Right cardiac atrium (tissue), 5 donors: ENCODE measurements at regions not wholly inside any gene's neighbourhood (a gene's known extent, or its start where the extent isn't known, plus 50 kb on each side); places are given as distances from the start of the nearest gene placed in this dataset.
"Not testable (repeated sequence)": the region's sequence is repeated elsewhere in the genome, so short reads cannot be mapped to it uniquely, and the experiment has no call there.

Experiments used
- ATAC-seq, 2 donors: fragments of 200-7000 bp; cut with Tn5 transposase; one replicate each; pipeline versions ENCODE4 v1.8.0 to v1.9.1; 2020; ENCODE audit warnings: moderate library complexity in 2 of 2, mild to moderate bottlenecking in 1 of 2
- DNase-seq, 3 donors: peaks; one replicate each; pipeline ENCODE4 v3.0.0-alpha.2; 2020
- H3K27ac ChIP-seq: one replicate; pipeline ENCODE4 v1.5.1; 2013; ENCODE audit warnings: mild to moderate bottlenecking, low read length, control low read depth, moderate library complexity
- H3K27me3 ChIP-seq: one replicate; pipeline ENCODE4 v1.6.1; 2013; ENCODE audit not compliant: control insufficient read depth, insufficient read depth
- H3K4me1 ChIP-seq: one replicate; pipeline ENCODE4 v1.6.1; 2013; ENCODE audit warnings: low read length; ENCODE audit not compliant: control insufficient read depth, insufficient read depth
- H3K4me3 ChIP-seq: one replicate; pipeline ENCODE4 v1.5.1; 2013; ENCODE audit warnings: low read length, control low read depth
- H3K9me3 ChIP-seq: one replicate; pipeline ENCODE4 v1.6.1; 2013; ENCODE audit warnings: low read length; ENCODE audit not compliant: control insufficient read depth
- WGBS: extraction: QIAGEN DNeasy Blood & Tissue Kit; methylation state at CpG from one replicate; pipeline ENCODE4 v1.1.7; 2013; 5-methylcytosine and 5-hydroxymethylcytosine counted together
- intact Hi-C, 4 donors: fragments of 100-400 bp; cut with DNase I; formaldehyde crosslinking; loops; one replicate each; pipeline versions ENCODE4 v1.11.0 to v1.14.0; 2022 to 2023
- donor health status: healthy with polysubstance abuse.
- donor health status: DM: no; HTN: yes; CAD: no.
- donor health status: DM: no; HTN: no; CAD: no.
- donor health status: DM: no; HTN: yes; CAD: no; lungs with severe emphysema.
- donor health status: DM: yes; HTN: yes; CAD: no.

DNA sequence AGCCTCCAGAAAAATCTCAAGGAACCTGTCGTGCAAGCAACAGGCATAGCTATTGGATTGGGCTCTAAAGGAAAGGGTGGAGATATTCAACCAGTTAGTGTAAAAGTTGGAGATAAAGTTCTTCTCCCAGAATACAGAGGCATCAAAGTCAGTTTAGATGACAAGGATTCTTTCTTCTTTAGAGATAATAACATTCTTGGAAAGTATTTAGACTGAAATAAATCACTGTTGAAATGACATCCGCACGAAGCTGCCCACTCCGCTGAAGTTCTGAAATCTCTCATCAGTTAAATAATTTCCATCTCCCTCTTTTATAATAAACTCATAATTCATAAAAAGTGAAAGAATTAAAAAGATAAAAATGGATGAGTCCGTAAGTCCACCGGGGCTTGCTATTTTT lies 1354.9 kb upstream of the TMEM132C start:
- Histone ChIP-seq H3K27ac (no peak overlapping the region), H3K4me3 (no peak overlapping the region), H3K9me3 (no peaks in the 10 kb centered on the region), H3K4me1 (no peaks in the 10 kb centered on the region), H3K27me3 (no peaks in the 10 kb centered on the region)
- 78% methylated on average over 6 of the region's 6 CpGs for WGBS
- intact Hi-C loops = no loop called here
- DNase-seq = no peak
- no peak for ATAC-seq

DNA sequence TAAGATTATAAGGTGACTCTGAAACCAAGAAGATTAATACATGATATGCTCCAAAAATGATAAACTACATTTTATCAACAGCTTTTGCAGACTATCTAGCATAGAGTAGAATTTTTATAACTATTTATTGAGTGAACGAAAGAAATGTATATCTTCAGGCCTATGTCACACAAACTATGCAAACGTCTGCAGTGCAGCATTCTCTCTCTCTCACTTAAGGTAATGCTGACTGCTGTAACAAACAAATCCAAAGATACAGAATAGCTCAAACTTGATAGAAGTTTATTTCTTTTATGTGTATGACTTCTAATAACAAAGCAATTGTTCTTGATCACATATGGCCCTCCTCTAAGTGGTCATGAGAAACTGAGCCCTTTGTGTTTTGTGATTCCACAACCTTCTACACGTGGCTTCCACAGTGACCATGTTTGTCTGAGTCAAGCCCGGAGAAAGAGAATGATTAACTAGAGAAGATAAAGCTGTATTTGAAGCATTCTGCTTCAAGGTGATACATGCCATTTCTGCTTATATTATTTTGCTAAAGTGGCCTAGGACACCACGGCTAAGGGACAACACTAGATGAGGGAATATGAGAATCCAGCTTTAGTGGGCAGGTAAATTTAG lies 1352.7 kb upstream of the TMEM132C start:
- intact Hi-C loops = no loop called here
- ATAC-seq (no peak), DNase-seq (no peak)
- no peaks in the 10 kb centered on the region for H3K4me1 ChIP-seq
- no peaks in the 10 kb centered on the region for H3K9me3 ChIP-seq
- H3K27ac ChIP-seq = no peak overlapping the region
- no peaks in the 10 kb centered on the region for H3K27me3 ChIP-seq
- no peak overlapping the region for H3K4me3 ChIP-seq
- WGBS = 67% methylated on average over 5 of the region's 5 CpGs

DNA sequence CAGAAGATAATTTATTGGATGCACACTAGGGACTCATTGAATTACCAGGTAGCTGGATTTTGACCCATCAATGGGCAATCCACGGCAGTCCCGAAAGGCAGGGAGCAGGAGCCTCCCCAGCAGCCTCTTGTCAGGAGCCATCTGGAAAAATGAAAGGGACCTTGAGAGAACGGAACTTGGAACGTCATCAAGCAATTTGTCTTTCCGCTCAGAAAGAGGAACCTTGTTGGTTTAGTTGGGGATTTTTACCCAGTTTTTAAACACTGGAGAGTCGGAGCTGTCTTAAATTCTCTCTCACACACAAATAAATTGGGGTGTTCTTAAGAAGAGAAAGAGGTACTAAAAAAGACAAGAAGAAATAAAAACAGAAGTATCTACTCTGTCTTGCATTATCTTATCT lies 1351.7 kb upstream of the TMEM132C start:
- Histone ChIP-seq H3K4me1 (no peaks in the 10 kb centered on the region), H3K27me3 (no peaks in the 10 kb centered on the region), H3K27ac (no peak overlapping the region), H3K9me3 (no peaks in the 10 kb centered on the region), H3K4me3 (no peak overlapping the region)
- ATAC-seq = no peak
- DNase-seq = no peak
- intact Hi-C loops = no loop called here
- WGBS = 65% methylated on average over 6 of the region's 6 CpGs

DNA sequence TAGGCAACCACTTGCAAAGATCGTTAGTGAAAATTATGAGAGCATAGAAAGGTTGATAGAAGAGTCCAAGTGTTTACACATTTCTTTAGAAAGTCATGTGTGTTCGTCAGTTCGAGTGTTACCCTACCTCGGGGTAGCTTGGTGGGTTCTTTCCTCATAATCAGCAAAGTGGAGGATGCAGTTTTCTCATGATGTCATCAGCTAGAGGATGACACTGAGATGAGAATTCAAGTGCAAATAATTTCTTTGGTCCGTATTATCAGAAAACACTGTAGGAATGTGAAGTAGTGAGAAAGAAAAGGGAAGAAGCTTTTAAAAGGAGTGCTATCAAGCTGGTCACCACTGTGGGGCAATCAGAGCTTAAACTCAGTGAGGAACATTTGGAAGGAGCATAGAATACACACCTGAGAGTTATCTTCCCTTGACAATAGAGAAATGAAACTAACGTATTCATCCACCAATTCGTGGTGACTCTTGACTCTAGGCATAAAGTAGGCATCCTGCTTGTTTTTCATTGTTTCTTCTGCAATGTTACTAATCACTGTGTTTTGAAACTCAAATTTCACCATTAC lies 1340.9 kb upstream of the TMEM132C start:
- WGBS = 59% methylated on average over 7 of the region's 7 CpGs
- no peak for ATAC-seq
- intact Hi-C loops = no loop called here

DNA sequence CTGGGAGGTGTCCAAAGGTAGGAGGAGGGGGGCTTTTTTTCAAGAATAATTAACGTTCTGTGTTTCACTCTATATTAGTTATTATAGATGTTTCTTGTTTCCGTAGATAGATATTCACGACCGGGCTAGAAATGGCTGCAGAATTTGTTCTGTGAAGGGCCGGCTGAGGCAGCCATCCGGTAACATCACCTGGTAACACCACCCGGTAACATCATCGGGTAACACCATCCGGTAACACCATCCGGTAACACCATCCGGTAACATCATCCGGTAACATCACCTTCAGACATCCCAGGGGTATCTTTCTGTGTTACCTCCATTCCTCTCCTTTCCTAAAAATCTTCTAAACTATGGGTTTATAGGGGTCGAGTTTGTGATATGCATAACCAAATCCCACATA lies 1336.7 kb upstream of the TMEM132C start:
- Histone ChIP-seq H3K4me3 (no peak overlapping the region), H3K4me1 (no peaks in the 10 kb centered on the region), H3K27ac (no peak overlapping the region), H3K27me3 (no peaks in the 10 kb centered on the region), H3K9me3 (no peaks in the 10 kb centered on the region)
- DNase-seq = no peak
- 87% methylated on average over 13 of the region's 13 CpGs for WGBS
- intact Hi-C loops = no loop called here
- ATAC-seq = no peak

More for the DNA sequence above, 1340.9 kb upstream of the TMEM132C start:
- Histone ChIP-seq H3K27ac (no peak overlapping the region), H3K27me3 (no peaks in the 10 kb centered on the region), H3K4me3 (no peak overlapping the region), H3K4me1 (no peaks in the 10 kb centered on the region), H3K9me3 (no peaks in the 10 kb centered on the region)
- no peak for DNase-seq

DNA sequence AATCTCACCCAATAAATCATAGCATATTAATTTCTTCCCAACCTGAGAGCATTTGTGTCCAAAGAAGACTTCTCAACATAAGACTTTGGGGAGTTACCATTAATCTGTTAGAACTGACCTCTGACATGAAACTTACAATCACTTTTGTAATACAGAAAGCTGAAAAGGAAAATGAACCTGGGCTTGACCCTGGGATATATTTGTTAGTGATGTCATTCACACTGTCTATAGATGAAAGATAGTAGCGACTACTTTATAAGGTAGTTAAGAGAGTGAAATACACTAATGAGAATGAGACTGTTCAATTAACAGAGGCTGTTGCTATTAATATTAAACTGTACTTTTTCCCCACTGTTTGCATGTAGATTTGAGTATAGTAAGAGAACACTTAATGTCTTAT lies 1334.8 kb upstream of the TMEM132C start:
- no peak overlapping the region for H3K27ac ChIP-seq
- H3K9me3 ChIP-seq = no peaks in the 10 kb centered on the region
- no peaks in the 10 kb centered on the region for H3K4me1 ChIP-seq
- no peaks in the 10 kb centered on the region for H3K27me3 ChIP-seq
- ATAC-seq (no peak), DNase-seq (no peak)
- intact Hi-C loops = no loop called here
- WGBS = 57% methylated on average over 1 of the region's 1 CpG
- H3K4me3 ChIP-seq = no peak overlapping the region

DNA sequence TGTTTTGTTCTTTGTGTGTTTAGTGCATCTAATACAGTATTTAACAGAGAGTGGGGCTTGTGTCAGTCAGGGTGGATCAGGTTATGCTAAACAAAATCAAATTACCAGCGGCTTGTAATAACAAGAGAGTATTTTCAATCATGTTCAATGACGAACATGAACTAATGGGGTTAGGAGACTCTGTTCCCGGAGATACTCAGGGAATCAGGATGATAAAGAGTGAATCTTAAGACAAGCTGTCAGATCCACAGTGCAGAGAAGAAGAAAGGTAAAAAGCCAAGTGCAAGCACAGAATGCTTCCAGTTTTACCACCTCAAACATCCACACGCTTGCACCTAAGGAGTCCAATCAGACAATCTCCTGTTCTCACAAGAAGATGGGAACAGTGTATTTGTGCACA lies 1331.5 kb upstream of the TMEM132C start:
- ATAC-seq (no peak), DNase-seq (no peak)
- no peak overlapping the region for H3K27ac ChIP-seq
- no peaks in the 10 kb centered on the region for H3K9me3 ChIP-seq
- H3K4me3 ChIP-seq = no peak overlapping the region
- WGBS = 83% methylated on average over 4 of the region's 4 CpGs
- intact Hi-C loops = no loop called here
- H3K27me3 ChIP-seq = no peaks in the 10 kb centered on the region
- H3K4me1 ChIP-seq = no peaks in the 10 kb centered on the region

DNA sequence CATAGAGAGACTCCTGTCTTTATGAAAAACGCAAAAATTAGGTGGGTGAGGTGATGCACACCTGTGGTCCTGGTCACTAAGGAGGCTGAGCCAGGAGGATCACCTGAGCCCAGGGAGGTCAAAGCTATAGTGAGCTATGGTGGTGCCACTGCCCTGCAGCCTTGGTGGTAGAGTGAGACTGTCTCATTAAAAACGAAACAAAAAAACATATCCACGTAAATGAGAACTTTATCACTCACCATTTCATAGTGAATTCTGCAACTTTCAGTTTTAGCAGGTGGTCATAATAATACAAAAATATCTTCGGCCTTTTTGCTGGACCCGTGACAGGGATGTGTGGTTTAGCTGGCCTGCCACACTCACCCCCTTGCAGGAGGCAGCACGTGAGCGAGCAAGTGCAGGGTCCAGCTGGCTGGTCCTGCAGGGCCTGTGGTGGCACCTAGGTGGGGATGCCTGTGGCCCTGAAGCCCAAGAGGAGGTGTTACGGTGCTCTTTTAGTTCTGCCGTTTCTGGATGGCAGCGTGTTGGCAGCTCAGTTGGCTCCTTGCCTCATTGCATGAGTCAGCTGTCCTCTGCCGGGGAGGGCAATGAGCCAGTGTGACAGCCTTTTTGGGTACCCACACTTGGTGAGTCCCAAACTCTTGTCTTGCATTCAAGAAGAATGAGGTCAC lies 1330.7 kb upstream of the TMEM132C start:
- Histone ChIP-seq H3K27me3 (no peaks in the 10 kb centered on the region), H3K4me3 (no peak overlapping the region), H3K9me3 (no peaks in the 10 kb centered on the region), H3K27ac (no peak overlapping the region), H3K4me1 (no peaks in the 10 kb centered on the region)
- peak; percentile 91 for ATAC-seq
- DNase-seq = peak; percentile 58 to 81 (median 76)
- intact Hi-C loops = no loop called here
- WGBS = 46% methylated on average over 11 of the region's 11 CpGs

DNA sequence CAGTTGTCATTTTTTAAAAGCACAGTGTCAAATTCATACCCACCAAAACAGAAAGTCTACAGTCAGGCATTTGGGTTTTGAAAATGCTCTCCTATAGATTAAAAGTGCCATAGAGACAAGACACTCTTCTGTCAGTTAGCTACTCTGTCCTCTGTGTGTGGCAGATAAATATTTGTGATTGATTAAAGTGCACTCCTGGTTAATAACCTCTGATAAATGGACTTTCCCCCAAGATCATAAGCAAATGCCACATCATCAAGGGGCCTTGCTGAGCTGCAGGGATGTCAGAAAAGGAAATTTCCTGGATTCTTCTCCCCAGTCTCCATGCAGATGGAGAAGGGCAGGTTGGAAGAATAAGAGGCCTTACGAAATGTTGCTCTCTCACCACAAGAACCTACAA lies 1329.5 kb upstream of the TMEM132C start:
- DNase-seq (no peak), ATAC-seq (no peak)
- H3K27me3 ChIP-seq = no peaks in the 10 kb centered on the region
- intact Hi-C loops = no loop called here
- no peak overlapping the region for H3K27ac ChIP-seq
- WGBS = 83% methylated on average over 1 of the region's 1 CpG
- no peaks in the 10 kb centered on the region for H3K4me1 ChIP-seq
- H3K9me3 ChIP-seq = no peaks in the 10 kb centered on the region
- no peak overlapping the region for H3K4me3 ChIP-seq

DNA sequence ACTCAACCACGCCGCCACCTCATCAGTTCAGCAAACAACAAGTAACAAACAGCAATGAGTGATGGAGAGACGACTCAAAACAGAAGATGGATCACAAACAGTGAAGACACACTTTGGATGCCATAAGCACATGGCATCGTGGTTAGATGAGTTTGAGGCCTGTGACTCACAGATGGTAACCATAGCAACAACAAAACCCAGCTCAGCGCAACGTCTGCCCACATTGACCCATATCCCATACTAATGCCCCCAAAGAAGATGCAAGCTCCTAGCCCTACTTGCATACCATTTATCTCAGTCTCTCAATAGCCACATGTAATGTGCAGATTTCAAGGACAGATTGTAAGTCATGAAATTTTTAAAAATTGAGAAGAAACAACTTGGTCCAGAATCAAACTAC lies 1322.3 kb upstream of the TMEM132C start:
- no peaks in the 10 kb centered on the region for H3K9me3 ChIP-seq
- no peak overlapping the region for H3K27ac ChIP-seq
- whole genome bisulfite sequencing = 81% methylated on average over 6 of the region's 6 CpGs
- DNase-seq = no peak
- no peak for ATAC-seq
- no peaks in the 10 kb centered on the region for H3K27me3 ChIP-seq
- intact Hi-C loops = no loop called here
- H3K4me1 ChIP-seq = no peaks in the 10 kb centered on the region
- H3K4me3 ChIP-seq = no peak overlapping the region

DNA sequence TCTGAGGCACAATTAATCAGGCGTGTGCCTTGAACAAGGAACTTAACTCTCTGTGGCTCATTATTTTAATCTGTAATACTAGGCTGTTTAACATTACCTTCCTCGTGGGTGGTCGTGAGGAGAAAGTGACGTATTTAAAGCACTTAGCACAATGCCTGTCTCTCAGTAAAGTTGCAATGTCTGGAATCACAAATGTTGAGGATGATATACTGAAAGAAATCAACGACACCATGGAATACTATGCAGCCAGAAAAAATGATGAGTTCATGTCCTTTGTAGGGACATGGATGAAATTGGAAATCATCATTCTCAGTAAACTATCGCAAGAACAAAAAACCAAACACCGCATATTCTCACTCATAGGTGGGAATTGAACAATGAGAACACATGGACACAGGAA lies 1320.0 kb upstream of the TMEM132C start:
- H3K4me3 ChIP-seq, DNase-seq, H3K9me3 ChIP-seq, ATAC-seq, H3K27me3 ChIP-seq, intact Hi-C loops, H3K4me1 ChIP-seq, H3K27ac ChIP-seq: not testable (repeated sequence)
- WGBS = 85% methylated on average over 5 of the region's 7 CpGs
